ENCODE measurements at regions not wholly inside any gene's neighbourhood (a gene's known extent, or its start where the extent isn't known, plus 50 kb on each side); places are given as distances from the start of the nearest gene placed in this dataset.
"Not testable (repeated sequence)": the region's sequence is repeated elsewhere in the genome, so short reads cannot be mapped to it uniquely, and the experiment has no call there.

- Mint-ChIP-seq H3K27me3 (ENCODE audit: low read depth) (peaks cover 11% of the 10 kb centered on the region), H3K27ac (no peak overlapping the region), H3K4me1 (ENCODE audit: low read depth) (no peaks in the 10 kb centered on the region), H3K36me3 (ENCODE audit: low read depth) (no peaks in the 10 kb centered on the region), H3K4me3 (no peak overlapping the region), H3K9me3 (no peaks in the 10 kb centered on the region)
These were observed 85.9 kb upstream of the GADD45A start for GRCh38 chr1:67599085-67599484.

GRCh38 chr1:67601539-67601938 lies 83.5 kb upstream of the GADD45A start:
- Mint-ChIP-seq H3K27ac (no peak overlapping the region), H3K36me3 (ENCODE audit: low read depth) (no peaks in the 10 kb centered on the region), H3K9me3 (no peaks in the 10 kb centered on the region), H3K27me3 (ENCODE audit: low read depth) (peaks cover 11% of the 10 kb centered on the region), H3K4me3 (no peak overlapping the region), H3K4me1 (ENCODE audit: low read depth) (no peaks in the 10 kb centered on the region)

GRCh38 chr1:67601955-67602354 lies 83.0 kb upstream of the GADD45A start:
- no peak overlapping the region for H3K27ac Mint-ChIP-seq
- peaks cover 11% of the 10 kb centered on the region for H3K27me3 Mint-ChIP-seq (ENCODE audit: low read depth)
- no peaks in the 10 kb centered on the region for H3K4me1 Mint-ChIP-seq (ENCODE audit: low read depth)
- H3K36me3 Mint-ChIP-seq (ENCODE audit: low read depth) = no peaks in the 10 kb centered on the region
- H3K9me3 Mint-ChIP-seq = no peaks in the 10 kb centered on the region
- no peak overlapping the region for H3K4me3 Mint-ChIP-seq

GRCh38 chr1:67604778-67605177 lies 80.2 kb upstream of the GADD45A start:
- Mint-ChIP-seq H3K9me3 (no peaks in the 10 kb centered on the region), H3K4me1 (ENCODE audit: low read depth) (no peaks in the 10 kb centered on the region), H3K4me3 (no peak overlapping the region), H3K36me3 (ENCODE audit: low read depth) (no peaks in the 10 kb centered on the region), H3K27ac (no peak overlapping the region), H3K27me3 (ENCODE audit: low read depth) (peaks cover 11% of the 10 kb centered on the region)

GRCh38 chr1:67605209-67605780 lies 79.7 kb upstream of the GADD45A start:
- no peak overlapping the region for H3K4me3 Mint-ChIP-seq
- no peaks in the 10 kb centered on the region for H3K9me3 Mint-ChIP-seq
- no peak overlapping the region for H3K27ac Mint-ChIP-seq
- no peaks in the 10 kb centered on the region for H3K36me3 Mint-ChIP-seq (ENCODE audit: low read depth)
- no peaks in the 10 kb centered on the region for H3K4me1 Mint-ChIP-seq (ENCODE audit: low read depth)
- H3K27me3 Mint-ChIP-seq (ENCODE audit: low read depth) = peaks cover 11% of the 10 kb centered on the region

GRCh38 chr1:67607286-67607685 lies 77.7 kb upstream of the GADD45A start:
- H3K27me3 Mint-ChIP-seq (ENCODE audit: low read depth) = peaks cover 8% of the 10 kb centered on the region
- H3K27ac Mint-ChIP-seq = no peak overlapping the region
- no peak overlapping the region for H3K4me3 Mint-ChIP-seq
- no peaks in the 10 kb centered on the region for H3K4me1 Mint-ChIP-seq (ENCODE audit: low read depth)
- no peaks in the 10 kb centered on the region for H3K9me3 Mint-ChIP-seq
- H3K36me3 Mint-ChIP-seq (ENCODE audit: low read depth) = no peaks in the 10 kb centered on the region

GRCh38 chr1:67607699-67608098 lies 77.3 kb upstream of the GADD45A start:
- no peaks in the 10 kb centered on the region for H3K4me1 Mint-ChIP-seq (ENCODE audit: low read depth)
- no peaks in the 10 kb centered on the region for H3K9me3 Mint-ChIP-seq
- H3K36me3 Mint-ChIP-seq (ENCODE audit: low read depth) = no peaks in the 10 kb centered on the region
- H3K27me3 Mint-ChIP-seq (ENCODE audit: low read depth) = peaks cover 4% of the 10 kb centered on the region
- H3K27ac Mint-ChIP-seq = no peak overlapping the region
- H3K4me3 Mint-ChIP-seq = no peak overlapping the region

- no peak overlapping the region for H3K4me3 Mint-ChIP-seq
- no peaks in the 10 kb centered on the region for H3K36me3 Mint-ChIP-seq (ENCODE audit: low read depth)
- H3K4me1 Mint-ChIP-seq (ENCODE audit: low read depth) = no peaks in the 10 kb centered on the region
- H3K27ac Mint-ChIP-seq = no peak overlapping the region
- no peaks in the 10 kb centered on the region for H3K27me3 Mint-ChIP-seq (ENCODE audit: low read depth)
- H3K9me3 Mint-ChIP-seq = no peaks in the 10 kb centered on the region
These were observed 76.1 kb upstream of the GADD45A start for GRCh38 chr1:67608661-67609576.

- no peak overlapping the region for H3K27ac Mint-ChIP-seq
- no peaks in the 10 kb centered on the region for H3K36me3 Mint-ChIP-seq (ENCODE audit: low read depth)
- no peaks in the 10 kb centered on the region for H3K9me3 Mint-ChIP-seq
- H3K4me3 Mint-ChIP-seq = no peak overlapping the region
- H3K27me3 Mint-ChIP-seq (ENCODE audit: low read depth) = no peaks in the 10 kb centered on the region
- H3K4me1 Mint-ChIP-seq (ENCODE audit: low read depth) = no peaks in the 10 kb centered on the region
These were observed 75.2 kb upstream of the GADD45A start for GRCh38 chr1:67609577-67610341.

GRCh38 chr1:67610450-67610849 lies 74.6 kb upstream of the GADD45A start:
- no peaks in the 10 kb centered on the region for H3K9me3 Mint-ChIP-seq
- no peak overlapping the region for H3K27ac Mint-ChIP-seq
- H3K4me3 Mint-ChIP-seq = no peak overlapping the region
- no peaks in the 10 kb centered on the region for H3K27me3 Mint-ChIP-seq (ENCODE audit: low read depth)
- no peaks in the 10 kb centered on the region for H3K4me1 Mint-ChIP-seq (ENCODE audit: low read depth)
- H3K36me3 Mint-ChIP-seq (ENCODE audit: low read depth) = no peaks in the 10 kb centered on the region

- Mint-ChIP-seq H3K9me3 (no peaks in the 10 kb centered on the region), H3K27ac (no peak overlapping the region), H3K4me1 (ENCODE audit: low read depth) (no peaks in the 10 kb centered on the region), H3K4me3 (no peak overlapping the region), H3K36me3 (ENCODE audit: low read depth) (no peaks in the 10 kb centered on the region), H3K27me3 (ENCODE audit: low read depth) (no peaks in the 10 kb centered on the region)
These were observed 73.2 kb upstream of the GADD45A start for GRCh38 chr1:67611846-67612245.

- Mint-ChIP-seq H3K27ac (no peak overlapping the region), H3K4me3 (no peak overlapping the region), H3K4me1 (ENCODE audit: low read depth) (no peaks in the 10 kb centered on the region), H3K9me3 (no peaks in the 10 kb centered on the region), H3K27me3 (ENCODE audit: low read depth) (no peaks in the 10 kb centered on the region), H3K36me3 (ENCODE audit: low read depth) (no peaks in the 10 kb centered on the region)
These were observed 72.2 kb upstream of the GADD45A start for GRCh38 chr1:67612788-67613241.

GRCh38 chr1:67613479-67613878 lies 71.5 kb upstream of the GADD45A start:
- not testable (repeated sequence) for H3K9me3 Mint-ChIP-seq; H3K27me3 Mint-ChIP-seq (ENCODE audit: low read depth); H3K4me3 Mint-ChIP-seq; H3K36me3 Mint-ChIP-seq (ENCODE audit: low read depth); H3K27ac Mint-ChIP-seq; H3K4me1 Mint-ChIP-seq (ENCODE audit: low read depth)

- Mint-ChIP-seq H3K9me3 (no peaks in the 10 kb centered on the region), H3K4me3 (no peak overlapping the region), H3K36me3 (ENCODE audit: low read depth) (no peaks in the 10 kb centered on the region), H3K4me1 (ENCODE audit: low read depth) (no peaks in the 10 kb centered on the region), H3K27me3 (ENCODE audit: low read depth) (peaks cover 9% of the 10 kb centered on the region), H3K27ac (no peak overlapping the region)
These were observed 70.5 kb upstream of the GADD45A start for GRCh38 chr1:67614511-67614934.

- H3K27me3 Mint-ChIP-seq (ENCODE audit: low read depth) = peaks cover 14% of the 10 kb centered on the region
- H3K4me3 Mint-ChIP-seq = no peak overlapping the region
- H3K36me3 Mint-ChIP-seq (ENCODE audit: low read depth) = no peaks in the 10 kb centered on the region
- no peak overlapping the region for H3K27ac Mint-ChIP-seq
- no peaks in the 10 kb centered on the region for H3K4me1 Mint-ChIP-seq (ENCODE audit: low read depth)
- no peaks in the 10 kb centered on the region for H3K9me3 Mint-ChIP-seq
These were observed 69.1 kb upstream of the GADD45A start for GRCh38 chr1:67615886-67616285.

Data from T-helper 1 cell treated with Interleukin-12 subunit alpha and Interleukin-12 subunit beta and Interleukin-4 antibody, amounts not matched to agents 30 μg/mL and 1 μg/mL, for 36 hours (primary cell).